ENCODE measurements at regions not wholly inside any gene's neighbourhood (a gene's known extent, or its start where the extent isn't known, plus 50 kb on each side); places are given as distances from the start of the nearest gene placed in this dataset.

DNA sequence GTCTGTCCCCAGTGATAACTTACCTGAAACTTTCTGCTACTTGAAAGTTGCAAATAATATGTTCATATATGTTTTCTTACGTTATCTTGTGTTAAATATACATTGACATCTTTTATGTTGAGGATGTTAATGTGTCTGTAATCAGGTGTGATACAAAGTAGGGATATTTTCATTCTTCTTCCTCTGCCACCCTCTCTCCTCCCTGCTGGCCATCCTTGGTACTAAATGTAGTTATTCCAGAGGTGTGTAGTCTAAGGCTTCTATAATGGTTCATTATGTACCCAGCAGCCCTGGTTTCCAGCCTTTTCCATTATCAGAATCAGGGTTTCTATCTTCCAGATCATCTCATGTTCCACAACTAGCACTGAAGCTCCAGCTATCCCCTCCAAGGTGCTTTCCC lies 606.7 kb upstream of the KLHL1 start:
- H3K4me3 ChIP-seq (ENCODE audit: low read length): no peak overlapping the region
- H3K27me3 ChIP-seq (ENCODE audit: control insufficient read depth in 2 of 2, insufficient read depth in 2 of 2, low read length in 2 of 2): no peaks in the 10 kb centered on the region
- POLR2A ChIA-PET: no interaction called here
- intact Hi-C loops (cut with micrococcal nuclease): no loop called here
- ATAC-seq (no peak), DNase-seq (no peak)
- no peaks in the 10 kb centered on the region for H3K36me3 Mint-ChIP-seq
- peaks cover 0 to 2% (median 0%) of the 10 kb centered on the region in 7 donors for H3K4me1 Mint-ChIP-seq
- no peaks in the 10 kb centered on the region for H3K27me3 Mint-ChIP-seq
- H3K9me3 ChIP-seq (ENCODE audit: control insufficient read depth in 2 of 3, low read length in 3 of 3): no peaks in the 10 kb centered on the region
- H3K27ac Mint-ChIP-seq: no peak overlapping the region
- no peaks in the 10 kb centered on the region for H3K4me1 ChIP-seq (ENCODE audit: control insufficient read depth in 2 of 2, insufficient read depth in 2 of 2, low read length in 2 of 2)
- no peak overlapping the region for H3K4me3 Mint-ChIP-seq
- no peaks in the 10 kb centered on the region for H3K36me3 ChIP-seq (ENCODE audit: control insufficient read depth in 2 of 3, insufficient read depth in 3 of 3, low read length in 3 of 3)
- CTCF ChIA-PET: no interaction called here
- H3K9me3 Mint-ChIP-seq: peaks cover 0 to 15% (median 4%) of the 10 kb centered on the region in 11 donors
- no peak overlapping the region for H3K27ac ChIP-seq (ENCODE audit: low read depth, low read length)

DNA sequence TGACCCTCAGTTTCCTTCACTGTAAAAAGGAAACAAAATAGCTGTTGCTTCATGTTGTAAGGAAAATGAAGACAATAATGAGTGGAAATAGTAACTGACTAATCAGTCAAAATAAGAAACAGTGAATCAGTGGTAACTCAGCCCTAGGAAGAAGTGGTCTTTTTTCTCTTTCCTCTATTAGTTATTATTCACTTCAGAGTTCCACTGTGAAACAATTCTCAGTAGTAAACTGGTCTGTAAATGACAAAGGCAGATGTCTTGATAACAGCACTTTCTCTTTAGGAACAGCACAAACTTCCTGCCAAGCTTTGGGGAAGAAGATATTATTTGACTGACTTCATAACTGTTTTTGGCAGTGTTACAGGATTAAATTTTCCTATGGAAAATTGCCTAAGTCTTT lies 600.5 kb upstream of the KLHL1 start:
- H3K27me3 ChIP-seq (ENCODE audit: control insufficient read depth in 2 of 2, insufficient read depth in 2 of 2, low read length in 2 of 2): no peaks in the 10 kb centered on the region
- no peaks in the 10 kb centered on the region for H3K9me3 ChIP-seq (ENCODE audit: control insufficient read depth in 2 of 3, low read length in 3 of 3)
- H3K27ac ChIP-seq (ENCODE audit: low read depth, low read length): no peak overlapping the region
- no peaks in the 10 kb centered on the region for H3K4me1 Mint-ChIP-seq
- H3K9me3 Mint-ChIP-seq: peaks cover 0 to 17% (median 3%) of the 10 kb centered on the region in 11 donors
- no peak overlapping the region for H3K4me3 Mint-ChIP-seq
- ChIA-PET POLR2A (no interaction called here), CTCF (no interaction called here)
- DNase-seq (no peak), ATAC-seq (no peak)
- H3K36me3 Mint-ChIP-seq: no peaks in the 10 kb centered on the region
- intact Hi-C loops (cut with micrococcal nuclease): no loop called here
- no peak overlapping the region for H3K27ac Mint-ChIP-seq
- no peak overlapping the region for H3K4me3 ChIP-seq (ENCODE audit: low read length)
- H3K36me3 ChIP-seq (ENCODE audit: control insufficient read depth in 2 of 3, insufficient read depth in 3 of 3, low read length in 3 of 3): no peaks in the 10 kb centered on the region
- H3K4me1 ChIP-seq (ENCODE audit: control insufficient read depth in 2 of 2, insufficient read depth in 2 of 2, low read length in 2 of 2): no peaks in the 10 kb centered on the region
- H3K27me3 Mint-ChIP-seq: no peaks in the 10 kb centered on the region

DNA sequence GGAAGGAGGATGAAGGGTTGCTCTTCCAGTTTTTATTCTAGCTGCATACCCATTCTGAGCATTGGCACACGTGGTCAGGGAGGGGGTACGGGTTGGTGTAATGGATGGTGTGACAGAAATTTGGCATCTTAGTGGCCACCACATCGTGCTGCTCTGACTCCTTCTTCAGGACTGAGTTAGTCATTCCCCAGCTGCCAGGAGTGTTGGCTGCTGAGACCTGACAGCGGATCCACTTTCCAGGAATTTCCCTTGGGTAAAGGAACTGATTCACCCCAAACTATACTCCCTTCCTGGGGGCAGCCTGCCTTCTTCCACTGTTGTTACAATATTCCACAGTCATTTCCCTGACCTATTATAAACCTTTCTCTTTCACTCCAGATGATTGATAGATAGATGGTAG lies 595.5 kb upstream of the KLHL1 start:
- no peaks in the 10 kb centered on the region for H3K27me3 ChIP-seq (ENCODE audit: control insufficient read depth in 2 of 2, insufficient read depth in 2 of 2, low read length in 2 of 2)
- intact Hi-C loops (cut with micrococcal nuclease): no loop called here
- Mint-ChIP-seq H3K27me3 (no peaks in the 10 kb centered on the region), H3K4me3 (no peak overlapping the region), H3K4me1 (no peaks in the 10 kb centered on the region), H3K36me3 (no peaks in the 10 kb centered on the region), H3K9me3 (peaks cover 0 to 15% (median 4%) of the 10 kb centered on the region in 11 donors), H3K27ac (no peak overlapping the region)
- H3K27ac ChIP-seq (ENCODE audit: low read depth, low read length): no peak overlapping the region
- DNase-seq: no peak
- no peak for ATAC-seq
- no peaks in the 10 kb centered on the region for H3K9me3 ChIP-seq (ENCODE audit: control insufficient read depth in 2 of 3, low read length in 3 of 3)
- no peaks in the 10 kb centered on the region for H3K36me3 ChIP-seq (ENCODE audit: control insufficient read depth in 2 of 3, insufficient read depth in 3 of 3, low read length in 3 of 3)
- POLR2A ChIA-PET: no interaction called here
- CTCF ChIA-PET: no interaction called here
- H3K4me3 ChIP-seq (ENCODE audit: low read length): no peak overlapping the region
- no peaks in the 10 kb centered on the region for H3K4me1 ChIP-seq (ENCODE audit: control insufficient read depth in 2 of 2, insufficient read depth in 2 of 2, low read length in 2 of 2)

DNA sequence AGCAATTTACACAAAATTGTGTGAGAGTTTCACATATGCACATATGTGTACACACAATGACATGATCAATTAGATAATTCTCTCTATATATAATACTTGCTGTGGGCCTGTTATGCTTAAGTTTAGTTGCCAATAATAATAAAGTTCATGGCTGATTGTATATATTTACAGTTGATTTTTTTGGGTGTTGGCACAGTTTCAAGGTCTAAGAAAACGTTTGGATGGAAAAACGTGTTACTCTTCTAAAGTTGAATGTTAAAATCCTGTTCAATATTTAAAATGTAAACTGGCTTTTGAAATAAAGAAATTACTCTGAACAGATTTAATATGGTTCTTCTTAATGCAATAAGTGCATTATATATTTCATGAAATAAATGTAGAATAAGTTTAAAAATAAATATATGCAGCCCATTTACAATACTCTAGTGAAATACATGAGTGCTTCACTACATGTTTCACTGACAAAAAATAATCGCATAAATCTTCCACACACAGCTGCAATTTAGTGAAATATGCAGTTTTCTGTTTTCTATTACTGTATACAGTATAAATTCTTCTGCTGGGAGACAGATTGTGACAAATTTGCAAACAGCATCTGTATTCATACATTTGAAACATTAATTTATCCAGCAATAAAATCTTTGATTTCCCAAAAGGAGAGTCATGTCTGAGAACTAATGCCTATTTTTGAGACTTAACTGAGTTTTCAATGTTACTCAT lies 586.9 kb upstream of the KLHL1 start:
- Histone ChIP-seq H3K4me1 (ENCODE audit: control insufficient read depth in 2 of 2, insufficient read depth in 2 of 2, low read length in 2 of 2) (no peaks in the 10 kb centered on the region), H3K4me3 (ENCODE audit: low read length) (no peak overlapping the region), H3K9me3 (ENCODE audit: control insufficient read depth in 2 of 3, low read length in 3 of 3) (no peaks in the 10 kb centered on the region), H3K36me3 (ENCODE audit: control insufficient read depth in 2 of 3, insufficient read depth in 3 of 3, low read length in 3 of 3) (no peaks in the 10 kb centered on the region), H3K27me3 (ENCODE audit: control insufficient read depth in 2 of 2, insufficient read depth in 2 of 2, low read length in 2 of 2) (no peaks in the 10 kb centered on the region), H3K27ac (ENCODE audit: low read depth, low read length) (no peak overlapping the region)
- H3K9me3 Mint-ChIP-seq: peaks cover 0 to 23% (median 8%) of the 10 kb centered on the region in 11 donors
- ATAC-seq (no peak), DNase-seq (no peak)
- no peaks in the 10 kb centered on the region for H3K27me3 Mint-ChIP-seq
- CTCF ChIA-PET: no interaction called here
- no peak overlapping the region for H3K4me3 Mint-ChIP-seq
- intact Hi-C loops (cut with micrococcal nuclease): no loop called here
- POLR2A ChIA-PET: no interaction called here
- no peaks in the 10 kb centered on the region for H3K4me1 Mint-ChIP-seq
- peaks cover 0 to 5% (median 0%) of the 10 kb centered on the region in 5 donors for H3K36me3 Mint-ChIP-seq
- H3K27ac Mint-ChIP-seq: no peak overlapping the region

DNA sequence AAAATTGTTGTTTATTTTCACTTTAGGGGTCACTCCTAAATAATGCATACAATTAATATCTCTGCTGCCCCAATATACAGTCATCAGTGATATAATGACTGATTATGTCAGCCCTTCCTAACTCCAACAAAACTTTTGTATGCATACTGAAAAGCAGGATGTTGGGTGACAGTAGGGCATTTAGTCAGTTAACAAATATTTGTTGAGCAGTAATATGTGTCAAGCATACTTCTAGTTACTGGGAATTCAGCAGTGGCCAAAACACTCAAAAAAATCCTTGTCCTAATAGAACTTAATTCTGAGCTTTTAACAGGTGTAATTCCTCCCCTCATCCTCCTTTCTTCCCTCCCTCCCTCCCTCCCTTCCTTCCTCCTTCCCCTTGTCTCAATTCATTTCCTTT lies 560.7 kb upstream of the KLHL1 start:
- H3K27ac ChIP-seq (ENCODE audit: low read depth, low read length): no peak overlapping the region
- intact Hi-C loops (cut with micrococcal nuclease): no loop called here
- H3K9me3 Mint-ChIP-seq: peaks cover 0 to 7% (median 0%) of the 10 kb centered on the region in 11 donors
- ChIA-PET CTCF (no interaction called here), POLR2A (no interaction called here)
- peaks cover 0 to 2% (median 0%) of the 10 kb centered on the region in 7 donors for H3K4me1 Mint-ChIP-seq
- no peak for ATAC-seq
- H3K27me3 ChIP-seq (ENCODE audit: control insufficient read depth in 2 of 2, insufficient read depth in 2 of 2, low read length in 2 of 2): no peaks in the 10 kb centered on the region
- H3K27me3 Mint-ChIP-seq: no peaks in the 10 kb centered on the region
- H3K4me1 ChIP-seq (ENCODE audit: control insufficient read depth in 2 of 2, insufficient read depth in 2 of 2, low read length in 2 of 2): no peaks in the 10 kb centered on the region
- no peak overlapping the region for H3K4me3 ChIP-seq (ENCODE audit: low read length)
- no peak for DNase-seq
- H3K4me3 Mint-ChIP-seq: no peak overlapping the region
- H3K36me3 ChIP-seq (ENCODE audit: control insufficient read depth in 2 of 3, insufficient read depth in 3 of 3, low read length in 3 of 3): no peaks in the 10 kb centered on the region
- H3K36me3 Mint-ChIP-seq: no peaks in the 10 kb centered on the region
- peaks cover 0 to 5% (median 0%) of the 10 kb centered on the region in 3 experiments for H3K9me3 ChIP-seq (ENCODE audit: control insufficient read depth in 2 of 3, low read length in 3 of 3)
- no peak overlapping the region for H3K27ac Mint-ChIP-seq

DNA sequence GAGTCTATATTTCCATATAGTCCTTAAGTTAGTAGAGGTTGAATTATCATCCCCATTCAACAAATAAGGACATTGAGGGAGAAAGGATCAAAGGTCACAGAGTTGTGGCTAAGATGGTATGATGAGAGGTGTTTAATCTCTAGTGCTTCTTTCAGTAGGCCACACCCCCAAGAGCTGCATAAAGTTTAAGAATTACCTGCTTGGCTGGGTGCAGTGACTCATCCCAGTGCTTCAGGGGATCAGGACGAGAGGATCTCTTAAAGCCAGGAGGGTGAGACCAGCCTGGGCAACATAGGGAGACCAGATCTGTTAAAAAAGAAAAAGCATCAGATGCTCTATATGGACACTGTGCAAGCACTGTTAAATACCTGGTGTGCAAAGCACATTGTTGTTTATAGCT lies 560.0 kb upstream of the KLHL1 start:
- peaks cover 0 to 2% (median 0%) of the 10 kb centered on the region in 7 donors for H3K4me1 Mint-ChIP-seq
- Histone ChIP-seq H3K27ac (ENCODE audit: low read depth, low read length) (no peak overlapping the region), H3K27me3 (ENCODE audit: control insufficient read depth in 2 of 2, insufficient read depth in 2 of 2, low read length in 2 of 2) (no peaks in the 10 kb centered on the region), H3K9me3 (ENCODE audit: control insufficient read depth in 2 of 3, low read length in 3 of 3) (peaks cover 0 to 5% (median 0%) of the 10 kb centered on the region in 3 experiments), H3K4me3 (ENCODE audit: low read length) (no peak overlapping the region), H3K4me1 (ENCODE audit: control insufficient read depth in 2 of 2, insufficient read depth in 2 of 2, low read length in 2 of 2) (no peaks in the 10 kb centered on the region), H3K36me3 (ENCODE audit: control insufficient read depth in 2 of 3, insufficient read depth in 3 of 3, low read length in 3 of 3) (no peaks in the 10 kb centered on the region)
- H3K27ac Mint-ChIP-seq: no peak overlapping the region
- ChIA-PET CTCF (no interaction called here), POLR2A (no interaction called here)
- no peak overlapping the region for H3K4me3 Mint-ChIP-seq
- peaks cover 0 to 5% (median 0%) of the 10 kb centered on the region in 11 donors for H3K9me3 Mint-ChIP-seq
- DNase-seq (no peak), ATAC-seq (no peak)
- no peaks in the 10 kb centered on the region for H3K36me3 Mint-ChIP-seq
- intact Hi-C loops (cut with micrococcal nuclease): no loop called here
- H3K27me3 Mint-ChIP-seq: no peaks in the 10 kb centered on the region

DNA sequence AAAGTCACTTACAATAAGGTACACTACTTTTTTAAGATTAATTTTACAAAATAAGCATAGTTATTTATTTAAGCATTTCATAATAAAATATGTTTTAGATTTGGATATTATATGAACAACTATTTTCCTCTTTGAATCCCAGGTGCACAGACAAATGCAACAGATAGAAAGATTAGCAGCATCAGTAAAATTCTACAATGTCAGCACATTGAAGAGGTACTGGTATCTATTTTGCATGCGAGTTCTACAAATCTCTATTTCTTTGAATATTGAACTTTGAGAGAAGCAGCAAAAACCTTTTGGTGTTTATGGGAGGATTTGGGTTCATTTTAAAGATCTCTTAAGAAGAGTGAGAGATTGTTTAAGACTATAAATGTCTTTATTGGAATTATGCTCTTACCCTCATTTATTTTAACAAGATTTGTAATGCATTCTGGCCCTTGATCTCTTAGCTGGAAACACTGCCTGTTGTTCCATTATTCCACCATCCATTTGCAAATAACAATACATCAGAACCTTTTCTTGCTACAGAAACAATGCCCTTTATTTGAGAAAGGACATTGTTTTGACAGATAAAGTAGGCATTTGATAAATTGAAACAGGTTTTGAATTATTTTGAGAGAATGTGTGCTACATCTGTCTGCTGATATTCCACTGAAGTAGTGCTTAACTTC lies 558.8 kb upstream of the KLHL1 start:
- Histone ChIP-seq H3K36me3 (ENCODE audit: control insufficient read depth in 2 of 3, insufficient read depth in 3 of 3, low read length in 3 of 3) (no peaks in the 10 kb centered on the region), H3K27me3 (ENCODE audit: control insufficient read depth in 2 of 2, insufficient read depth in 2 of 2, low read length in 2 of 2) (no peaks in the 10 kb centered on the region), H3K27ac (ENCODE audit: low read depth, low read length) (no peak overlapping the region), H3K9me3 (ENCODE audit: control insufficient read depth in 2 of 3, low read length in 3 of 3) (peaks cover 0 to 1% (median 0%) of the 10 kb centered on the region in 3 experiments), H3K4me1 (ENCODE audit: control insufficient read depth in 2 of 2, insufficient read depth in 2 of 2, low read length in 2 of 2) (no peaks in the 10 kb centered on the region), H3K4me3 (ENCODE audit: low read length) (no peak overlapping the region)
- H3K4me1 Mint-ChIP-seq: peaks cover 0 to 2% (median 0%) of the 10 kb centered on the region in 7 donors
- no peaks in the 10 kb centered on the region for H3K36me3 Mint-ChIP-seq
- H3K4me3 Mint-ChIP-seq: no peak overlapping the region
- ATAC-seq (no peak), DNase-seq (no peak)
- no peak overlapping the region for H3K27ac Mint-ChIP-seq
- no peaks in the 10 kb centered on the region for H3K27me3 Mint-ChIP-seq
- intact Hi-C loops (cut with micrococcal nuclease): no loop called here
- CTCF ChIA-PET: no interaction called here
- peaks cover 0 to 3% (median 0%) of the 10 kb centered on the region in 11 donors for H3K9me3 Mint-ChIP-seq
- POLR2A ChIA-PET: no interaction called here

Measured in naive thymus-derived CD4-positive, alpha-beta T cell (primary cell).